OCI-LY1 (cell line): ENCODE measurements at regions not wholly inside any gene's neighbourhood (a gene's known extent, or its start where the extent isn't known, plus 50 kb on each side); places are given as distances from the start of the nearest gene placed in this dataset.

Experiments
- CTCF ChIP-seq: fragments of 200-600 bp; sonication (generic), shearing (Covaris generic); IDR thresholded peaks from 2 replicates; pipeline ENCODE4 v1.5.1; 2017; ENCODE audit warnings: mild to moderate bottlenecking, antibody characterized with exemption, low read length, moderate library complexity, mixed read lengths
- EZH2 ChIP-seq: fragments of 200-600 bp; sonication (generic), shearing (Covaris generic); IDR thresholded peaks from 2 replicates; pipeline ENCODE4 v1.8.0; 2017; ENCODE audit warnings: borderline replicate concordance, mixed run types, mild to moderate bottlenecking, antibody characterized with exemption, low read length, moderate library complexity, mixed read lengths

DNA sequence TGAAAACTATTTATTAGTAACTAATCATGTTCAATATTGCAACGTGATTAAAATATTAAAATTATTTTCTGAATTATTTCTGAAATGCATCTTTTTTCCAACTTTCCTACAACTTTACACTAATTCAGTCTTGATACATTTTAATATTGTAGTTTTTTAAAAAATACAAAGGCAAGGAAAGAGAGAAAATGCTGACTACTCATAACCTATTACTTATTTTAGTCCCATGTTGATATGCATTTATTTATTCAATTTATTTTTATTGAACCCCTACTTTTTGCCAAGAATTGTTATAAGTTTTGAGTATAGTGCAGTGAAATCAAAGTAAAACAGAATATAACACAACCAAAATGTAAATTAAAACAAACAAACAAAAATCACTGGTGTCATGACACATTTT is 978.2 kb downstream of the CDH9 start:
- TF ChIP-seq CTCF: no peak
- no peak for TF ChIP-seq EZH2
